GM12873 (cell line): ENCODE measurements at regions not wholly inside any gene's neighbourhood (a gene's known extent, or its start where the extent isn't known, plus 50 kb on each side); places are given as distances from the start of the nearest gene placed in this dataset.
A peak's percentile ranks its signal among the peaks of the same experiment; 100 is the strongest.

ENCODE experiments used
- CTCF ChIP-seq: IDR thresholded peaks from 2 replicates; pipeline ENCODE4 v1.5.1; 2012; ENCODE audit warnings: low read depth, mild to moderate bottlenecking, moderate library complexity, low read length, control low read depth; ENCODE audit not compliant: insufficient read depth; ENCODE audit errors: missing control alignments

GRCh38 chr22:35138521-35138920 is 72.6 kb downstream of the ISX start:
- no peak for TF ChIP-seq CTCF

- peak; percentile 77 for TF ChIP-seq CTCF
Measured at GRCh38 chr22:35140879-35141745, 75.2 kb downstream of the ISX start.

- TF ChIP-seq CTCF, result no peak
Measured at GRCh38 chr22:35148381-35148780, 82.4 kb downstream of the ISX start.

- no peak for TF ChIP-seq CTCF
Measured at GRCh38 chr22:35148866-35149548, 83.0 kb downstream of the ISX start.

GRCh38 chr22:35150183-35151107 is 84.5 kb downstream of the ISX start:
- peak; percentile 88 for TF ChIP-seq CTCF

GRCh38 chr22:35152316-35152715 is 86.4 kb downstream of the ISX start:
- no peak for TF ChIP-seq CTCF
